A549 (cell line): ENCODE measurements at regions not wholly inside any gene's neighbourhood (a gene's known extent, or its start where the extent isn't known, plus 50 kb on each side); places are given as distances from the start of the nearest gene placed in this dataset.

Experiments
- ATAC-seq, 2 experiments: fragments of 200-7000 bp in 1 of 2; fragments of >200 bp in 1 of 2; cut with Nextera tagmentation in 1 of 2; cut with Tn5 transposase in 1 of 2; 3 replicates each; pipeline versions ENCODE4 v1.8.0 to v1.9.1; 2018 to 2020; ENCODE audit warnings: mild to moderate bottlenecking in 1 of 2, moderate library complexity in 1 of 2
- CTCF ChIA-PET: fragments of 300-600 bp; sonication (Branson Sonifier 250); formaldehyde crosslinking; extraction: SDS; loops from one replicate; lab custom pipeline; 2021; ENCODE audit warnings: antibody characterized with exemption, inconsistent platforms; lab: Yijun Ruan, JAX
- POLR2A ChIA-PET: fragments of 350-600 bp; formaldehyde crosslinking; extraction: SDS; loops from one replicate; lab custom pipeline; 2021; ENCODE audit warnings: antibody characterized with exemption, inconsistent platforms; lab: Yijun Ruan, JAX
- DNase-seq, 2 experiments: peaks; one replicate each; pipeline versions ENCODE4 v3.0.0 to v3.0.0-alpha.2; 2011 to 2016; ENCODE audit warnings: low read depth in 1 of 2, low spot score in 1 of 2
- FAIRE-seq: peaks from 2 replicates; lab custom pipeline; 2011; peaks lifted over from hg19 to GRCh38; lab: Jason Lieb, UNC
- H3K27ac ChIP-seq, 2 experiments: fragments of >200 bp; sonication (Bioruptor Twin); formaldehyde crosslinking; 3 replicates each; pipeline ENCODE4 v1.5.1; 2016 to 2017
- H3K4me1 ChIP-seq: fragments of >200 bp; sonication (Bioruptor Twin); formaldehyde crosslinking; 3 replicates; pipeline ENCODE4 v1.6.1; 2016
- H3K4me2 ChIP-seq: fragments of >200 bp; sonication (Bioruptor Twin); formaldehyde crosslinking; 3 replicates; pipeline ENCODE4 v1.6.1; 2016
- H3K4me3 ChIP-seq: fragments of >200 bp; sonication (Bioruptor Twin); formaldehyde crosslinking; 3 replicates; pipeline ENCODE4 v1.5.1; 2016
- H3K9me3 ChIP-seq: fragments of >200 bp; sonication (Bioruptor Twin); formaldehyde crosslinking; 3 replicates; pipeline ENCODE4 v1.6.1; 2016
- CBX2 ChIP-seq: fragments of 200-600 bp; sonication (generic); IDR thresholded peaks from 2 replicates; pipeline ENCODE4 v1.6.1; 2016; ENCODE audit warnings: low read depth, mild to moderate bottlenecking, borderline replicate concordance
- CEBPB ChIP-seq, 2 experiments: fragments of >200 bp in 1 of 2; sonication (Bioruptor Twin) in 1 of 2; formaldehyde crosslinking in 1 of 2; IDR thresholded peaks; 2 replicates each; pipeline ENCODE4 v1.6.1; 2012 to 2016
- CHD4 ChIP-seq: fragments of 200-600 bp; sonication (generic); IDR thresholded peaks from 2 replicates; pipeline ENCODE4 v1.6.1; 2016; ENCODE audit warnings: antibody characterized with exemption, mild to moderate bottlenecking, borderline replicate concordance
- CTCF ChIP-seq: fragments of >200 bp; sonication (Bioruptor Twin); formaldehyde crosslinking; IDR thresholded peaks from 3 replicates; pipeline ENCODE4 v1.5.1; 2016
- EHF ChIP-seq: fragments of 250-450 bp; sonication (Bioruptor Pico); IDR thresholded peaks from 2 replicates; pipeline ENCODE4 v1.5.0; 2020; ENCODE audit warnings: mild to moderate bottlenecking
- GATA3 ChIP-seq: IDR thresholded peaks from 2 replicates; pipeline ENCODE4 v1.6.1; 2012; ENCODE audit warnings: borderline replicate concordance
- HOXB13 ChIP-seq: fragments of 250-450 bp; sonication (Bioruptor Pico); IDR thresholded peaks from 2 replicates; pipeline ENCODE4 v1.5.0; 2020; ENCODE audit warnings: low read depth, mild to moderate bottlenecking, moderate library complexity
- JUNB ChIP-seq: fragments of >200 bp; sonication (Bioruptor Twin); formaldehyde crosslinking; IDR thresholded peaks from 2 replicates; pipeline ENCODE4 v1.6.1; 2016
- KDM1A ChIP-seq: fragments of 200-600 bp; sonication (generic); IDR thresholded peaks from 2 replicates; pipeline ENCODE4 v1.6.1; 2016; ENCODE audit warnings: low read depth, mild to moderate bottlenecking
- MAZ ChIP-seq: fragments of 150-350 bp; IDR thresholded peaks from 2 replicates; pipeline ENCODE4 v1.6.1; 2014; ENCODE audit warnings: antibody characterized with exemption, low read depth, low read length, borderline replicate concordance
- MYC ChIP-seq: IDR thresholded peaks from 2 replicates; pipeline ENCODE4 v1.6.1; 2012; ENCODE audit warnings: mild to moderate bottlenecking, inconsistent platforms, low read length, improper control_type of control experiment, borderline replicate concordance
- NFE2L2 ChIP-seq: fragments of 150-350 bp; conservative IDR thresholded peaks from 2 replicates; pipeline ENCODE4 v1.6.1; 2014; ENCODE audit warnings: low read length
- NR3C1 ChIP-seq: fragments of >200 bp; sonication (Bioruptor Twin); formaldehyde crosslinking; IDR thresholded peaks from 3 replicates; pipeline ENCODE4 v1.6.1; 2017
- POLR2AphosphoS2 ChIP-seq: conservative IDR thresholded peaks from 2 replicates; pipeline ENCODE4 v1.6.1; 2012; ENCODE audit warnings: low read length, improper control_type of control experiment, inconsistent platforms
- RAD21 ChIP-seq, 2 experiments: fragments of >200 bp in 1 of 2; sonication (Bioruptor Twin) in 1 of 2; formaldehyde crosslinking in 1 of 2; IDR thresholded peaks in 1 of 2; conservative IDR thresholded peaks in 1 of 2; 2 replicates in 1 of 2; 3 replicates in 1 of 2; pipeline ENCODE4 v1.6.1; 2012 to 2018; ENCODE audit warnings: inconsistent platforms in 1 of 2
- RARB ChIP-seq: fragments of 250-450 bp; sonication (Bioruptor Pico); IDR thresholded peaks from 2 replicates; pipeline ENCODE4 v1.8.0; 2021; ENCODE audit warnings: mild to moderate bottlenecking, moderate library complexity
- TFCP2L1 ChIP-seq: fragments of 250-450 bp; sonication (Bioruptor Pico); IDR thresholded peaks from 2 replicates; pipeline ENCODE4 v1.5.0; 2021; ENCODE audit warnings: mild to moderate bottlenecking
- ZC3H11A ChIP-seq: fragments of 450-650 bp; IDR thresholded peaks from 2 replicates; pipeline ENCODE4 v1.6.1; 2014; ENCODE audit warnings: antibody characterized with exemption, mild to moderate bottlenecking
- WGBS: methylation state at CpG from one replicate; pipeline ENCODE4 v1.1.6; 2017; ENCODE audit errors: missing lambda C conversion rate; 5-methylcytosine and 5-hydroxymethylcytosine counted together
- TF ChIP-seq, protein P1 (sequence below): fragments of 250-450 bp; sonication (Bioruptor Pico); IDR thresholded peaks from 2 replicates; pipeline ENCODE4 v1.5.0; 2020; ENCODE audit warnings: low read depth, mild to moderate bottlenecking, moderate library complexity
- TF ChIP-seq, protein P2 (sequence below): fragments of >200 bp; sonication (Bioruptor Twin); formaldehyde crosslinking; IDR thresholded peaks from 3 replicates; pipeline ENCODE4 v1.6.1; 2016
- TF ChIP-seq, protein P3 (sequence below): fragments of 250-450 bp; sonication (Bioruptor Pico); IDR thresholded peaks from 2 replicates; pipeline ENCODE4 v1.5.0; 2021; ENCODE audit warnings: mild to moderate bottlenecking, moderate library complexity, borderline replicate concordance
- TF ChIP-seq, protein P4 (sequence below): fragments of 200-600 bp; sonication (generic); IDR thresholded peaks from 2 replicates; pipeline ENCODE4 v1.6.1; 2016; ENCODE audit warnings: antibody characterized with exemption, mild to moderate bottlenecking, moderate library complexity
- TF ChIP-seq, protein P5 (sequence below): IDR thresholded peaks from 2 replicates; pipeline ENCODE4 v1.6.1; 2012; ENCODE audit warnings: low read depth, borderline replicate concordance

DNA sequence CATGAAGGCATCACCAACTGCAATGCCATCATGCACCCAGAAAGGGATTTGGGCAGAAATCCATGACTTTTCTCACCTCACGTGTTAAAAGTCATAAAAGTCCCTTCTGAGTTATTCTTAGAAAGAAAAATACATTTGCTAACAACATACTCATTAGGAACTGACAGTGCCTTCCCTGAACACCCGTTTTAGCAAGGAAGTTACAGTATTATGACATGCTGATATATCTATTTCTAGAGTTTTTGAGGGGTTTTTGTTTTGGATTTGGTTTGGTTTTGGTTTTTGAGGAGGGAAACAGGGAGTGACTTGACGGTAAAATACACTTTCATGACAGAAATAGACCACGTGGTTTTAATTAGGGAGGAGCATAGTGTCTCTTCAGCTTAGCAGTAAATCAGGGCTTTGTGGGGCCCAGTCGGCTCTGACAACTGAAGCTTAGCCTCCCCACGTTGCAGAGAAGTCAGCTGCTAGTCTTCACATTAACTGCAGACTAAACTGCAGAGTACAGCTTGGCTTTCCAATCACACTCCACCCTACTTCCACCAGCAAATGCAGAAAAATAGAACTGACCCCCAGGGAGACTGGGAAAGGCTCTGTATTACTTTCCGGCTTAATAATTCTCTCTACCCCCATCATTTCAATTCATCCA is 141.4 kb downstream of the FAM124B start:
- no peaks in the 10 kb centered on the region for H3K9me3 ChIP-seq
- H3K27ac ChIP-seq = no peak overlapping the region
- DNase-seq = no peak
- H3K4me1 ChIP-seq = peaks cover 18% of the 10 kb centered on the region
- no peak overlapping the region for H3K4me2 ChIP-seq
- CTCF ChIA-PET = no interaction called here
- WGBS = 66% methylated on average over 7 of the region's 7 CpGs
- no peak for ATAC-seq
- no peak overlapping the region for H3K4me3 ChIP-seq
- no peak for TF ChIP-seq CHD4
- no peak for TF ChIP-seq RARB (CRISPR knock-in tag)
- POLR2A ChIA-PET = no interaction called here
- no peak for FAIRE-seq

DNA sequence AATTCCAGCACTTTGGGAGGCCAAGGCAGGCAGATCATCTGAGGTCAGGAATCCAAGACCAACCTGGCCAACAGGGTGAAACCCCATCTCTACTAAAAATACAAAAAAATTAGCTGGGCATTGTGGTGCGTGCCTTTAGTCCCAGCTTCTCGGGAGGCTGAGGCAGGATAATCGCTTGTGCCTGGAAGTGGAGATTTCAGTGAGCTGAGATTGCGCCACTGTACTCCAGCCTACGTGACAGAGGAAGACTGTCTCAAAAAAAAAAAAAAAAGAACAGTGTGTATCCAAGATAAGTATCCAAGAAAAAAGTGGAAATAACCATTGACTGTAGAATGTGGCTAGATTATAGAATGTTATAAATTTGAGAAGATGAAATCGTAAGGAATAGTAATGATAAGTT is 142.1 kb downstream of the FAM124B start:
- TF ChIP-seq POLR2AphosphoS2 (no peak), RARB (CRISPR knock-in tag) (no peak), CEBPB (IDR thresholded peaks at IDR 0.05) (no peak), CTCF (no peak), KDM1A (no peak), NFE2L2 (no peak), MYC (no peak), EHF (no peak), MAZ (no peak)
- TF ChIP-seq, protein P1, sequence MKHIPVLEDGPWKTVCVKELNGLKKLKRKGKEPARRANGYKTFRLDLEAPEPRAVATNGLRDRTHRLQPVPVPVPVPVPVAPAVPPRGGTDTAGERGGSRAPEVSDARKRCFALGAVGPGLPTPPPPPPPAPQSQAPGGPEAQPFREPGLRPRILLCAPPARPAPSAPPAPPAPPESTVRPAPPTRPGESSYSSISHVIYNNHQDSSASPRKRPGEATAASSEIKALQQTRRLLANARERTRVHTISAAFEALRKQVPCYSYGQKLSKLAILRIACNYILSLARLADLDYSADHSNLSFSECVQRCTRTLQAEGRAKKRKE = no peak
- H3K4me2 ChIP-seq = no peak overlapping the region
- ChIA-PET POLR2A (no interaction called here), CTCF (interaction anchor here (0.9 kb wide), 1 partner anchor 266 kb away, joined by 3 read pairs; no protein-coding TSS in a partner anchor)
- H3K27ac ChIP-seq = no peak overlapping the region
- peaks cover 18% of the 10 kb centered on the region for H3K4me1 ChIP-seq
- FAIRE-seq (no peak), ATAC-seq (no peak), DNase-seq (no peak)
- no peak overlapping the region for H3K4me3 ChIP-seq
- H3K9me3 ChIP-seq = no peaks in the 10 kb centered on the region
- 93% methylated on average over 6 of the region's 6 CpGs for WGBS

DNA sequence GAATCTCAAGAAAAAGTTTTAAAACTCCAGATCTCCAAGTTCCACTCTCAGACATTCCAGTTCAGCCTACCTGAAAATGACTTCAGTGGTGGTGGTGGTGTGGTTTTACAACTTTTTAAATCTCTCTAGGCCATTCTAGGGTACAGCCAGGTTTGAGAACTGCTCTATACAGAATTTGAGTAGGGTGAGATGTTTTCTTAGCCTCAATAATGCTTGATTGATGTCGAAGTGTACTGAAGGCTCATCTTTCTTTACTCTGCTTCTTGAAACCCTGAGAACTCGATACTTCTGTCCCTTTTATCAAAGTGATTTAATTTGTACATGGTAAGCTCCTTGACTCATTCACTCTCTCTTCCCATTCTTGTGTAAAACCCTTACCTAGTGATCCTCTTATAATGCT is 143.8 kb downstream of the FAM124B start:
- H3K4me1 ChIP-seq = peaks cover 1% of the 10 kb centered on the region; the same call in 1 of the 3 replicates
- H3K27ac ChIP-seq = no peak overlapping the region
- H3K9me3 ChIP-seq = no peaks in the 10 kb centered on the region
- ChIA-PET CTCF (interaction anchor here (1.4 to 1.9 kb wide), 3 partner anchors 9 to 27 kb away, joined by 4 to 6 read pairs (median 4); no protein-coding TSS in a partner anchor), POLR2A (no interaction called here)
- ATAC-seq (no peak), DNase-seq (no peak), FAIRE-seq (no peak)
- H3K4me2 ChIP-seq = no peak overlapping the region
- 62% methylated on average over 2 of the region's 2 CpGs for WGBS
- no peak overlapping the region for H3K4me3 ChIP-seq
- no peak for TF ChIP-seq TFCP2L1 (CRISPR knock-in tag)
- TF ChIP-seq, protein P2, sequence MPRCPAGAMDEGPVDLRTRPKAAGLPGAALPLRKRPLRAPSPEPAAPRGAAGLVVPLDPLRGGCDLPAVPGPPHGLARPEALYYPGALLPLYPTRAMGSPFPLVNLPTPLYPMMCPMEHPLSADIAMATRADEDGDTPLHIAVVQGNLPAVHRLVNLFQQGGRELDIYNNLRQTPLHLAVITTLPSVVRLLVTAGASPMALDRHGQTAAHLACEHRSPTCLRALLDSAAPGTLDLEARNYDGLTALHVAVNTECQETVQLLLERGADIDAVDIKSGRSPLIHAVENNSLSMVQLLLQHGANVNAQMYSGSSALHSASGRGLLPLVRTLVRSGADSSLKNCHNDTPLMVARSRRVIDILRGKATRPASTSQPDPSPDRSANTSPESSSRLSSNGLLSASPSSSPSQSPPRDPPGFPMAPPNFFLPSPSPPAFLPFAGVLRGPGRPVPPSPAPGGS = no peak
- no peak for TF ChIP-seq GATA3
- no peak for TF ChIP-seq MYC
- no peak for TF ChIP-seq JUNB
- TF ChIP-seq, protein P3, sequence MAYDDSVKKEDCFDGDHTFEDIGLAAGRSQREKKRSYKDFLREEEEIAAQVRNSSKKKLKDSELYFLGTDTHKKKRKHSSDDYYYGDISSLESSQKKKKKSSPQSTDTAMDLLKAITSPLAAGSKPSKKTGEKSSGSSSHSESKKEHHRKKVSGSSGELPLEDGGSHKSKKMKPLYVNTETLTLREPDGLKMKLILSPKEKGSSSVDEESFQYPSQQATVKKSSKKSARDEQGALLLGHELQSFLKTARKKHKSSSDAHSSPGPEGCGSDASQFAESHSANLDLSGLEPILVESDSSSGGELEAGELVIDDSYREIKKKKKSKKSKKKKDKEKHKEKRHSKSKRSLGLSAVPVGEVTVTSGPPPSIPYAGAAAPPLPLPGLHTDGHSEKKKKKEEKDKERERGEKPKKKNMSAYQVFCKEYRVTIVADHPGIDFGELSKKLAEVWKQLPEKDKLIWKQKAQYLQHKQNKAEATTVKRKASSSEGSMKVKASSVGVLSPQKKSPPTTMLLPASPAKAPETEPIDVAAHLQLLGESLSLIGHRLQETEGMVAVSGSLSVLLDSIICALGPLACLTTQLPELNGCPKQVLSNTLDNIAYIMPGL (CRISPR knock-in tag) = no peak
- TF ChIP-seq, protein P4, sequence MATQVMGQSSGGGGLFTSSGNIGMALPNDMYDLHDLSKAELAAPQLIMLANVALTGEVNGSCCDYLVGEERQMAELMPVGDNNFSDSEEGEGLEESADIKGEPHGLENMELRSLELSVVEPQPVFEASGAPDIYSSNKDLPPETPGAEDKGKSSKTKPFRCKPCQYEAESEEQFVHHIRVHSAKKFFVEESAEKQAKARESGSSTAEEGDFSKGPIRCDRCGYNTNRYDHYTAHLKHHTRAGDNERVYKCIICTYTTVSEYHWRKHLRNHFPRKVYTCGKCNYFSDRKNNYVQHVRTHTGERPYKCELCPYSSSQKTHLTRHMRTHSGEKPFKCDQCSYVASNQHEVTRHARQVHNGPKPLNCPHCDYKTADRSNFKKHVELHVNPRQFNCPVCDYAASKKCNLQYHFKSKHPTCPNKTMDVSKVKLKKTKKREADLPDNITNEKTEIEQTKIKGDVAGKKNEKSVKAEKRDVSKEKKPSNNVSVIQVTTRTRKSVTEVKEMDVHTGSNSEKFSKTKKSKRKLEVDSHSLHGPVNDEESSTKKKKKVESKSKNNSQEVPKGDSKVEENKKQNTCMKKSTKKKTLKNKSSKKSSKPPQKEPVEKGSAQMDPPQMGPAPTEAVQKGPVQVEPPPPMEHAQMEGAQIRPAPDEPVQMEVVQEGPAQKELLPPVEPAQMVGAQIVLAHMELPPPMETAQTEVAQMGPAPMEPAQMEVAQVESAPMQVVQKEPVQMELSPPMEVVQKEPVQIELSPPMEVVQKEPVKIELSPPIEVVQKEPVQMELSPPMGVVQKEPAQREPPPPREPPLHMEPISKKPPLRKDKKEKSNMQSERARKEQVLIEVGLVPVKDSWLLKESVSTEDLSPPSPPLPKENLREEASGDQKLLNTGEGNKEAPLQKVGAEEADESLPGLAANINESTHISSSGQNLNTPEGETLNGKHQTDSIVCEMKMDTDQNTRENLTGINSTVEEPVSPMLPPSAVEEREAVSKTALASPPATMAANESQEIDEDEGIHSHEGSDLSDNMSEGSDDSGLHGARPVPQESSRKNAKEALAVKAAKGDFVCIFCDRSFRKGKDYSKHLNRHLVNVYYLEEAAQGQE = no peak
- TF ChIP-seq RARB (CRISPR knock-in tag) = no peak
- TF ChIP-seq POLR2AphosphoS2 = no peak
- TF ChIP-seq CBX2 = no peak
- TF ChIP-seq ZC3H11A = no peak
- TF ChIP-seq RAD21 (conservative IDR thresholded peaks at IDR 0.05 in 1 of 2, IDR thresholded peaks at IDR 0.05 in 1 of 2) = no peak
- no peak for TF ChIP-seq HOXB13 (CRISPR knock-in tag)
- TF ChIP-seq CEBPB (IDR thresholded peaks at IDR 0.05) = no peak
- no peak for TF ChIP-seq NR3C1
- TF ChIP-seq, protein P5, sequence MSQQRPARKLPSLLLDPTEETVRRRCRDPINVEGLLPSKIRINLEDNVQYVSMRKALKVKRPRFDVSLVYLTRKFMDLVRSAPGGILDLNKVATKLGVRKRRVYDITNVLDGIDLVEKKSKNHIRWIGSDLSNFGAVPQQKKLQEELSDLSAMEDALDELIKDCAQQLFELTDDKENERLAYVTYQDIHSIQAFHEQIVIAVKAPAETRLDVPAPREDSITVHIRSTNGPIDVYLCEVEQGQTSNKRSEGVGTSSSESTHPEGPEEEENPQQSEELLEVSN = no peak
